Hematopoietic multipotent progenitor cell treated with erythropoietin and hydrocortisone succinate and interleukin-3 and kit ligand, for 15 days (in vitro differentiated cells): ENCODE measurements at regions not wholly inside any gene's neighbourhood (a gene's known extent, or its start where the extent isn't known, plus 50 kb on each side); places are given as distances from the start of the nearest gene placed in this dataset.
"Not testable (repeated sequence)": the region's sequence is repeated elsewhere in the genome, so short reads cannot be mapped to it uniquely, and the experiment has no call there.

Experiments used
- DNase-seq: peaks from one replicate; pipeline ENCODE4 v3.0.0-alpha.2; 2015; ENCODE audit warnings: low spot score

DNA sequence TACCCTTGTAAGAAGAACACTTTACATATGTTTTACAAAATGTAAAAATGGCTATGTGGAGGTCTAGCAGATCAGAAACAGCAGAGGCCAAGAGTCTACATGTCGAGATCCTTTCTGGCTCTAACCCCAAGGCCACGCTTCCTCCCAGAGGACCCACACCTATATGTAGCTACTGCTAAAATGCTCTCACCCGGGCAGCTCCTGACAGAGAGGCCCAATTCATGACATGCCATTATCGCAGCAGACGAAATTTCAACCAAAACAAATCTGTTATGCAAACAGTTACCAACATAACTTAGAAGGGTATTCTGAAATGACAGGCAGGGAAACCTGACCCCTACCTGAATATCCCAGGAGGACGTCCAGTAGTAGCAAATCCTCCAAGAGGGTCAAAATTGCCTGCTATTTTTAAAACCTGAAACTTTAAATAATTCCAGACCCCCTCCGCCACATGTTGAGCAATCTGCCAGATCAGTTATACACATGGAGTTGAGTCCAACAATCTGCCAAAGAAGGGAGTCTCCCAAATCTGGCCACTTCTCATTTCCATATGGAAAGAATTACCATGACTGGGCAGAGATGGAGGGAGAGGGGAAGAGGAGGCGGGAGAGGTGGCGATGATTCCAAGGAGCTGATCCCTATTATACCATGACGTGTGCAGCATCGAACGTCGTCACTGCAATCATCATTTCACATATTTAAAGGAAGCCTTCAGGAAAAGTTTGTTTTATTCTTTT, 192.9 kb upstream of the TBL1X start:
- DNase-seq = no peak

DNA sequence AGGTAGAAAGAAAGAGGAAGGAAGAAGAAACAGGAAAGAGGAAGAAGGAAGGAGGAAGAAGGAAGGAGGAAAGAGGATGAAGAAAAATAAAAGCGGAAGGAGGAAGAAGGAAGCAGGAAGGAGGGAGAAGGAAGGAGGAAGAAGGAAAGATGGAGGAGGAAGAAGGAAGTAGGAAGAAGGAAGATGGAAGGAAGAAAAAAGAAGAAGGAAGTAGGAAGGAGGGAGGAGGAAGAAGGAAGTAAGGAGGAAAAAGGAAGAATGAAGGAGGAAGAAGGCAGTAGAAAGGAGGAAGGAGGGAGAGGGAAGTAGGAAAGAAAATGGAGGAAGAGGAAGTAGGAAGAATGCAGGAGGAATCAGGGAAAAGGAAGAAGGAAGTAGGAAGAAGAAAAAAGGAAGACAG, 191.1 kb upstream of the TBL1X start:
- DNase-seq = no peak

DNA sequence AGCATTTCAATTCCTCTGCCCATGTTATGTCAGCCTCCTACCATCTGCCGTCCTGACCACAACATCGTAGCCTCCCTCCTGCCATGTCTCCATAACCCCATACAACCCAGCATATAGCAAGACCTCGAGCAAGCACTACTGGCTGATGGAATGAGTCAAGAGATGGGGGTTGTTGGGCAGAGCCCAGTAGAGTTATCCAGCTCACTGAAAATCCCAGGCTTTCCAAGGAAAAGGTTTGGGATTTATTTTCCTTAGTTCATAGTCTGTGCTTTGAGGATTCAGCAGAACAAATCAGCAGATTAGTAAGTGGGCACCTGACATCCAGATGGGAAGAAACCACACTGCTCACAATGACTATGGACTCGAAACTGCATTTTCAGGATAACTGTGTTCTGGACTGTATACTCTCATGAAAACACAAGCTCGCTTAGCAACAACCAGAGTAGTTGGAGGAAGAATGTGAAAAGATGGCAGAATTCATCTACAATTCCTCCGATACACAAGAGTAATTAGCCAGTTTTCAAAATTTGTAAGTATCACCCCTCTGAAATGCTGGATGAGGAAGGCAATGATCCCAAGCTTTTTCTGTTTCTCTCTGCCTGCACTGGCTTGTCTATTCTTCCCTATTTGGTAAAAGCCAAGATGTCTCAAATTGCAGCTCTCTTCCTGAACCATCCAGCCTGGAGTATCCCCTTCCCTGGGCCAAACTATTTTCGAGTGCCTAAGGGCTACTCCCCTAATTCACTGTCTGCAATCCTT, 186.2 kb upstream of the TBL1X start:
- no peak for DNase-seq

DNA sequence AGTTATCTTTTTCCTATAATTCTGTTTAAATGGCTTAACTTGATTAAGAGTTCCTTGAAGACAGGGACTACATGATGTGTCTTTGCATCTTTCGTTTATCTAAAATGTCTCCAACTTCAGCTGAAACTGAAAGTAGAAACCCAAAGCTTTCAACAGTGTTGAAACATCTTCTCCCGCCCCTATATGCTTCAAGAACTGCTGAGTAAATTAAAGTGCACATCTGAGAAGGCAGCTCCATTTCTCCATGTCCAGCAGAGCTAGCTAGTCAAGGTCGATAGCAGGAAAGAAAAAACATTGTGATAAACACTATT, 185.7 kb upstream of the TBL1X start:
- DNase-seq = no peak

DNA sequence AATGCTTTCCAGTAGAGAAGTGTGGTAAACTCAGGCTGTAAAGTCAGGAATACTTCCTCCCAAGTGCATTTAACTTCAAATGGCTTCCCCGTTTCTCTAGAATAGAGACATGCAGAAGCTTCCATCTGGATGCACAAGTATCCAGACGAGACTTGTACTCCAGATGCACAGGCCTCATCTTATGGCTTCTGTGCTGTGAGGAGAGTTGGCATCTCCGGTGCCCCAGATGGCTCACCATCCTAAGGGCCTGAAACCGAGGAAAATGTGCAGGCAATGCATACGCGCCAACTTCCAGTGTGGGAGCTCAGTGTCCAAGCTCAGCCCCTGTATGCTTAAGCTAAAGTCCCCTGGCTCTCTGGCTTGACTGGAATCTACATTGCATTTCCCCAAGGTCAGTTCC, 184.0 kb upstream of the TBL1X start:
- DNase-seq = no peak

DNA sequence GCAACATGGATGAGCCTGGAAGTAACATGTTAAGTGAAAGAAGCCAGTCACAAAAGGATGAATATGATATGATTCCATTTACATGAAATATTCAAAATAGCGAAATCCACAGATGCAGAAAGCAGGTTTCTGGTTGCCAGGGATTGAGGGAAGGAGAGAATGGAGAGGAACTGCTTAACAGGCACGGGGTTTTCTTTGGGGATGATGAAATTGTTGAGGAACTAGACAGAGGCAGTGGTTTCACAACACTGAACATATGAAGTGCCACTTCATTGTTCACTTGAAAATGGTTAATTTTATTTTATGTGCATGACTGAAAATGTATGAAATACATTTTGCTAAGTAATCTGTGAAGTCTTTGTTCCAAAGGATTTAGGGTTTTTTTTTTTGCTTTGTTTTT, 182.5 kb upstream of the TBL1X start:
- no peak for DNase-seq

DNA sequence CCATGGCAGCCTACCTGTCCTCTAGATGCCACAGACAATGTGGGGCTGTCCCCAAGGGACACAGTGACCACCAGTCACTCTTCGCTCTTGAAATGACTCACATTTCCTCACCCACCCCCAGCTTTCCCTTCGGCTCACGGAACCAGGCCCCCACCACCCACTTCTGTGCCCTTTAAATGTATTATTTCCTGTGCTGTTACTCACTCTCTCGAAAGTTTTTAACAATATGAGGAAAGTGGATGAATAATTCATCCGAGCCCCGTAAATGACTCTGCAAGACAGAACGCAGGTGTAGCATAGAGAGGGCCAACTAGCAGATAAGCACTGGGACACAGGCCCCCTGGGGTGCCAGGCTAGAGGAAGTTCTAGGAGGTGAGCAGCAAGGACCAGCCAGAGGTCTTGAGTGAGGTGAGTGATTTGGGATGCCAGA, 179.5 kb upstream of the TBL1X start:
- no peak for DNase-seq

DNA sequence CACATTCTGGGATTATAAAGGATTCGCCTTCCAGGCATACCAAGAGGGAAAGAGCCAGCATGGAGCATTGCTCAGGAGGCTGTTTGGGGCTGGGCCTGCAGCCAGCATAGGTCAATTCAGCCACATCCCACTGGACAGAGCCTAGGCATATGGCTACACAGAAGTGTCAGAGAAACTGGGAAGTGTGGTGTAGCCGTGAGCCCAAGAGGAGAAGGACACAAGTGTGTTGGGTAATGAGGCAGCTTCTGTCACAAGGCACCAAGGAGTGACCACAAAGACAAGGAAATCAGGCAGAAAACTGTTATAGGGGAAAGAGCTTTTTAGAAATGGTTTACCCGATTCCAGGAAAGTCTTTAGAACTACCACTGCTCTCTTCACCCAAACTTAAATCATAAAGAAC, 178.6 kb upstream of the TBL1X start:
- no peak for DNase-seq

DNA sequence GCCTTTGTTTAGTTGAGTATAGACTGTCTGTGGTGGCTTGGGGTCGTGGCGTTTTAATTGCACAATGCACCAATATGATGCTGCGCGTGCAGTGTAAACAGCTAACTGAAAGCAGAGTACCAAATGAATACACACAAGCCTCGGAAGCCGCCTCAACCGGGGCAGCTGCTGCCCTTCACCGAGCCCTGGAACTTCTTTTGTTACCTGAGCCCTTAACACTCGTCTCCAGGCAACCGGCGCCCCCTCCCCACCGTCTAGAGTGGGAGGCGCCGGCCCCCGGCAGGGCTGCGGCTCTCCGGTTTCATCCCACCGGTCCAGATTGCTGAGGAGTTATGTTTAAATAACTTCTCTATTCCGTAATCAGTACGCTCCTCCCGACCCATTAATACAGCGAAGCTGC, 173.2 kb upstream of the TBL1X start:
- no peak for DNase-seq

DNA sequence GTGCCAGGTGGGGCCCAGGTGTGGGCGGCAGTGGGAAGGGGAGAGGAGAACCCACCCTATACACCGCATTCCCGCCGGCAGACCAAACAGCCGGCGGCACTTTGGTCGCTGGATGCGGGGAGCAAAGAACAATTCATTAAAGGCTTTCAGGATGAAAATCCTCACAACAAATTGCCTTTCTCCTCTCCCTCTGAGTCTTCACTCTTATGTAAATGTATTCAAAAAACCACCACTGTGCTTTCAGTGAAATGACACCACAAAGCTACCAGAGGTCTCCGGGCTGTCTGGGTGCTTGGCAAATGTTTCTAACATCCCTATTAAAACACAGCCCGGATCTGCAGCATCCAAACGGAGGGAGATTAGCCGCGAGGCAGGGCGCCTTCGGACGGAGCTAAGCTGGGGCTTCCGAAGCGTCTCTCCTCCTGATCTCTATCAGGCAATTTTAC, 171.8 kb upstream of the TBL1X start:
- no peak for DNase-seq

DNA sequence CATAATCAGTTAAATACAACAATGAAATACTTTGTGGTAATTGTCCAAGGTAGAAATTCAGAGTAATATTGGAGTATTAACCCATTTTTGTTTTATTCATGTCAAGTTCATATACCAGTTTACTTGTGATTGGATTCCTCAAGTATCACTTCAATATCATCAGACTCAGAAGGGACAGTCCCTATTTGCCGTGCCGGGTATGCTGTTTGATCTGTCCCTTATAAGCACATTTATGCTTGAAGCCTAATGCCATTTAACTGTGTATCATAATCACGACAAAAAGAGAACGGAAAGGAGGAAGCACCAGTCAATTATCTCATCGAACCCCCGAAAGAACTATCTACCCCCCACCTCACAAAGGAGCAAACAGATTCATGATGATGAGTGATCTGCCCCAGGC, 171.0 kb upstream of the TBL1X start:
- no peak for DNase-seq

DNA sequence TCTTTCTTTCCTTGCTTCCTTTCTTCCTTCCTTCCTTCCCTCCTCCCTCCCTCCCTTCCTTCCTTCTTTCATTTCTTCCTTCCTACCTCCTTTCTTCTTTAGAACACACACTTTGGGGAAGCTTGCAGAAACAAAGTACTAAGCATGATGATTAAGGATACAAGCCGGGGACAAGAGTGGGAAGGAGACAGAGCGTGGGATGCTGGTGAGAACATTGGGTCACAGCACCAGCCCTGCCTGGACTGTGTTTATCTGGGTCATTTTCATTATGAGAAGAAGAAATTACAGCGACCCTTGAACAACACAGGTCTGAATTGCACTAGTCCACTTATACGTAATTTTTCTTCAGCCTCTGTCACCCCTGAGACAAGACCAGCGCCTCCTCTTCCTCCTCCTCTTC, 169.3 kb upstream of the TBL1X start:
- DNase-seq = no peak

DNA sequence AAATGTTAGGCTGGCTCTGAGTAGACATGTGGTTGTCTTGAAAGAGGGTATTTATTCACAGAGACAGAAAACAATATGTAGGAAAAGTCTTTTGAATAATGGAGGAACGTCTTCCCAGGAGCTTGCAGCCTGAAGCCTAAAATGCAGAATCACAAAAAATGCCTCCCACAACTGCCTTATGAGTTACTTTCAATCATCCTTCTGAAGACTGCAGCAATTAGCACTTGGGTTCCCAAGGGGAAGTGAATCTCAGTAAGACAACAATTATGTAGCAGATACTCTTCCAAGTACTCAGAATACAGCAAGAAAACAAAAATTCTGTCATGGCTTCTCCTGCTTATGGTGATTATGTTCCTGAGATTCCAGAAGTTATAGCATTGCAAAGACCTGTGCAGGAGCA, 166.6 kb upstream of the TBL1X start:
- DNase-seq = no peak

DNA sequence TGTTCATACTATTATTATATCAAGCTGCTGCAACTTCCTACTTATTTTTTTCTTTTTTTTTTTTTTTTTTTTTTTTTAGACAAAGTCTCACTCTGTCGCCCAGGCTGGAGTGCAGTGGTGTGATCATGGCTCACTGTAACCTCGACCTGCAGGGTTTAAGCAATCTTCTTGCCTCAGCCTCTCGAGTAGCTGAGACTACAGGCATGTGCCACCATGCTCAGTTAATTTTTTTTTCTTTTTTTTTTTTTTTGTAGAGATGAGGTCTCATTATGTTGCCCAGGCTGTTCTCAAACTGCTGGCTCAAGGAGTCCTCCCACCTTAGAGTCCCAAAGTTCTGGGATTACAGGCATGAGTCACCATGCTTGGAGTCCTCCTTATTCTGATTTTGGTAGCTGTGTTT, 165.2 kb upstream of the TBL1X start:
- not testable (repeated sequence) for DNase-seq

DNA sequence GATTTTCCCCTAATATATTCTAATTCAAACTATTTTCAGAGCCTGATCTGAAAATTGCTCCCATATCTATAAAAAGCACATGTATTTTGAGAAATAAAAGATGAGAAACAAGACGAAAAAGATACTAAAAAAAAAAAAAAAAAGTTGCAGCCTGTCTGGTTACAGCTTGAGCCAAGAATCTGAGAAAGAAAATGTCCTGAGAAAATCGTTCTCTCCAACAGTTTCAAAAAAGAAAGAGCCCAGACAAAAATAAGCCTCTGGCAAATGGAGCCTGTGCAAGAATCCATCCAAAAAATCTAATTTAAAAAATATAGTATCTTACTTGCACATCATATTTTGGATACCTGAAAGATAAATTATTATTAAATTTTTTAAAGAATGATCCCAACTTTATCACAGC, 163.0 kb upstream of the TBL1X start:
- no peak for DNase-seq

DNA sequence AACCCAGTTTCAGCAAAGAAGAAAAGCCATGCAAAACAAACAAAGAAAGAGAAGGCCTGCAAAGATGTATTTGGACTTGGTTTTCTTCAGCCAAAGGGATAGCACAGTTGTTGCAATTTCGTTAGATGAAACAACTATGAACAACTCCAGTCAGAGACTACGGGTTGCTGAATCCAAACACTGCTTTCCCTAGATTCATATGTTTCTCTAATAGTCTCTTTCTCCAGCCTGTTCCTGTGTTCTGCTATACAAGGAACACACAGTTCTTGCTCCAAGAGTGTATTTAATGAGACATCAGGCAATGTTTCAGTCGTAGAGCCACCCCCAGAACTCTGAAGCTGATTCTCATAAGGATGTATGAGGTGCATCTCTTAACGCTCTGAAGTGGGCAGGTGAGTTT, 162.5 kb upstream of the TBL1X start:
- DNase-seq = no peak

DNA sequence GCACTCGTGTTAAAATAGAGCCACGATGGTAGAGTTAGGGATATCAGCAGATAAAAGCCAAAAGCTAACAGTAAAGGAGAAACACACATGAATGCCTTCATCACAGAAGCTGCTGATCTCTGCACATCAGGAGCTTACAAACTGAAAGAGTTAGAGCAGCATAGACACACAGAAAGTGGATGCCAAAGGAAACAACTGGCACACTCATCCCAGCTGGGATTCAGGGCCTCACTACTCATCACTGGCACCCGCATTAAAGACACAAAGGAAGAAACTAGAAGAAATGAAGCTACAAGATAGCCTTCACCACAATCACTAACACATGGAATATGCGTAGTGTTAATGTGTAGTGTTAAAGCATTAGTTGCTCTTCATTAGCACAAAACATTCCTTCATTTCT, 156.4 kb upstream of the TBL1X start:
- no peak for DNase-seq

DNA sequence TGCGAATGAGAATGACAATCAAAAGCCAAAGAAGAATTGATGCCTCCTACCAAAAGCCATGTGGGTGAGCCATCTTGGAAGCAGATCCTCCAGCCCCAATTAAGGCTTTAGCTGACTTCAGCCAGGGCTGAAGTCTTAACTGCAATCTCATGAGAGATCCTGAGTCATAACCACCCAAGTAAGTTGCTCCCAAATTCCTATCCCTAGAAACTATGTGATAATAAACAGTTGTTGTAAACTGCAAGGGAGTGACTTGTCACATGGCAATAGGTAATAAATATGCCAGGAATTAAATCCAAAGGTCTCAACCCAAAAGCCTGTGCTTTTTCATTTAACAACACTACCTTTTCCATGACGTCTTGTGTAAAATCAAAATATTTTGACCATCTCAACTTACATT, 154.2 kb upstream of the TBL1X start:
- no peak for DNase-seq

DNA sequence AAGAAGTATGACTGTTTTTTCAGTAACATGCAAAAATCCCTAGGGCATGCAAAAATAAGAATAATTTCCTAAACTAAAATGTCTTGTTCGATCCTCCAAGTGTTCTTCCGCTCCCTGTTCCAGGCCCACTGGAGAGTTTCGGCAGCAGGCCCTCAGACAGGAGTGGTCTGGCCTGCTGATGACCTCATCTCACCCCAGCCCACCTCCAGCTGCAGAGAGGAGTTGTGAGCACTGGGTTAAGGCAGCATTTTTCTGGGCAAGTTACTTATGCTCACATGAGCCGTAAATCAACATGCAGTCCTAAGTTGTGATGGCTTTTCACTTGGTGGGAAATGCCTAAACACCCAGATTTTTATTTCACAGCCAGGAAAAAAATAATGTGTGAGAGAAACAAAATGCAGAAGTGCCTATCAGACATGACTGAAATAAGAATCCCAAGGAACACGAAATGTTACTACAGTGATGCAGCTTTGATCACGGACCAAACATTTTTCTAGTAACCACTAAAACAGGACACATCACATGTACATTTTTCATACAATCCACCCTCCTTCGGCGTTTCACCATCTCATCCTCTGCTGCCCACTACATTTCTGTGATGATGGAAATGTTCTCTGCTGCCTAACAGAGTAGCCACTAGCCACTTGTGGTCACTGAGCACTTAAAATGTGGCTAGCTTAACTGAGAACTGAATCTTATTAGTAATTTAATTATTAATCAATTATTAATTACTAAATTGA, 153.3 kb upstream of the TBL1X start:
- DNase-seq = no peak

DNA sequence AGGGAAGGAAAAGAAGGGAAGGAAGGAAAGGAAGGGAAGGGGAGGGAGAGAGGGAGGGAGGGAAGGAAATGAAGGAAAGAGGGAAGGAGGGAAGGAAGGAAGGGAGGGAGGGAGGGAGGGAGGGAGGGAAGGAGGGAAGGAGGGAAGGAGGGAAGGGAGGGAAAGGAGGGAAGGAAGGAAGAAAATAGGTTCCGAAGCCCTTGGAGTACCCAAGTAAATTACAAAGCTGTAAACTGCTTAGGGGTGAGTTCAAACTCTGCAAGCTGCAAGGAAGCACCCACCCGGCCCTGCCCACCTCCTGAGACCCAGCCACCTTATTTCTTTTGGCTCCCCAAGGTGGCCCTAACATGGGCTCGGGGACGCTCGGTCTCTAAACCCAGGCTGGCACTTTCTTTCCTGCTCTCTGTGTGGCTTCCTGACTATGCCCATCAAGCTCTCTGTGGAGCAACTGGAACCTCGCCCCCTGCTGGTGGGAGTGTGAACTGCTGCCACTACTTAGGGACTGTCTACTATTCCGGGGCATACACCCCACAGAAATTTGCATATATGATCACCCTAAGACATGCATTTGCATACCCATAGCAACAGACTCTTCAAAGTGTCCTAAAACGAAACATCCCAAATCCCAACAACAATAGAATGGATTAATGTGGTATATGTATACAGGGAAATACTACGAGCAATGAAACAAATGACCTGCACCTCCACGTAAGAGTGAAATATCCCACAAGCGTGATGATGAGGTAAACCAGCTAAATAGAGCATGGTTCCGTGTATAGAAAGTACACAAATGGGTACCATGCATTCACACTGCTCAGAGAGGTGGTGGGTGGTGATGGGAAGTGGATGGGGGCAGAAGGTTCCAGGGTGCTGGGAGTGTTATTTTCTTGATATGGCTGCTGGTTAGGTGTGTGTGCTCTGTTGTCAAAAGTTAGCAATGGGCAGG, 151.7 kb upstream of the TBL1X start:
- DNase-seq = peak; percentile 52

DNA sequence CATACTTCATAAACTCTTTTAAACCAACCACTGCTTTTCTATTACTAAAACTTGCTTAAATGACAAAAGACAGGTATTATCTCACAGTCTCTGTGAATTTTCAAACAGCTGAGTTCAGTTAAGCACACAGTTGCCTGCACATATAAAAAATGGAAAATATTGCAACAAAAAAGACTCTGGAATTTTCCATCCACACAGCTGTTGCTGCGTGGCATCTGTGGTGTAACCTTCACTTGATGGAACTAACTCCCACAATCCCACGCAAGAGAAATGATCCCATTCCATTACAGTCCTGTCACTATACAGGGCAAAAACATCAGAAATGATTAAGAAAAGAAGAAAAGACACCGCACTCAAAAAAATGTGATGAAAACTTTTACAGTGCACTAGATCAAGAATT, 149.8 kb upstream of the TBL1X start:
- DNase-seq = no peak

DNA sequence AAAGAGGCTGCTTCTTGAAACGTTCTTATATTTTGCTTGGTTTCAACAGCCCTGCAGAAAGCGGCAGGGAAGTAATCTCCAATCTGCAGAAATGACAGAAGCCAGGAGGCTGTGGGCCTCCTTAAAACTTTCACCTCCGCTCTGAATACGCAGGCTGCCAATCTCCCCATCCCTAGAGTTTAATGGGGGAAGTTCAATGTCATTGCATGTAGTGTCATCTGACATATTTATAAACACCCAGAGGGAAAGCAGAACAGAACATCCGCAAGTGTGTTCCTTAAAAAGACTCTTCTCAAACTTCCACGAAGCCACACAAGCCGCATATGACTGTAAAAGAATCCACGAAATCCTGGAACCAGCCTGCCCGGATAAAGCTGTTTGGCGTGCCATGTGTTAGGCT, 148.8 kb upstream of the TBL1X start:
- DNase-seq = no peak
